AG04449 (cell line): ENCODE measurements at regions not wholly inside any gene's neighbourhood (a gene's known extent, or its start where the extent isn't known, plus 50 kb on each side); places are given as distances from the start of the nearest gene placed in this dataset.

Experiments used
- CTCF ChIA-PET: fragments of 350-600 bp; formaldehyde crosslinking; extraction: SDS; loops from one replicate; lab custom pipeline; 2021; ENCODE audit warnings: antibody characterized with exemption; lab: Yijun Ruan, JAX
- POLR2A ChIA-PET: fragments of 400-600, 350-600 bp; formaldehyde crosslinking; extraction: SDS; loops from one replicate; lab custom pipeline; 2020; ENCODE audit warnings: antibody characterized with exemption, inconsistent platforms; lab: Yijun Ruan, JAX
- DNase-seq: peaks from one replicate; pipeline ENCODE4 v3.0.0-alpha.2; 2010; ENCODE audit warnings: low read depth, low spot score
- H3K4me3 ChIP-seq: 2 replicates; pipeline ENCODE4 v1.5.1; 2011; ENCODE audit warnings: low read depth, mild to moderate bottlenecking, control low read depth, low read length
- TF ChIP-seq, protein P1 (sequence below): IDR thresholded peaks from one replicate; pipeline ENCODE4 v1.5.1; 2011; ENCODE audit warnings: mild to moderate bottlenecking, moderate library complexity, low read length, control low read depth, inconsistent platforms; ENCODE audit not compliant: insufficient read depth; ENCODE audit errors: missing control alignments

DNA sequence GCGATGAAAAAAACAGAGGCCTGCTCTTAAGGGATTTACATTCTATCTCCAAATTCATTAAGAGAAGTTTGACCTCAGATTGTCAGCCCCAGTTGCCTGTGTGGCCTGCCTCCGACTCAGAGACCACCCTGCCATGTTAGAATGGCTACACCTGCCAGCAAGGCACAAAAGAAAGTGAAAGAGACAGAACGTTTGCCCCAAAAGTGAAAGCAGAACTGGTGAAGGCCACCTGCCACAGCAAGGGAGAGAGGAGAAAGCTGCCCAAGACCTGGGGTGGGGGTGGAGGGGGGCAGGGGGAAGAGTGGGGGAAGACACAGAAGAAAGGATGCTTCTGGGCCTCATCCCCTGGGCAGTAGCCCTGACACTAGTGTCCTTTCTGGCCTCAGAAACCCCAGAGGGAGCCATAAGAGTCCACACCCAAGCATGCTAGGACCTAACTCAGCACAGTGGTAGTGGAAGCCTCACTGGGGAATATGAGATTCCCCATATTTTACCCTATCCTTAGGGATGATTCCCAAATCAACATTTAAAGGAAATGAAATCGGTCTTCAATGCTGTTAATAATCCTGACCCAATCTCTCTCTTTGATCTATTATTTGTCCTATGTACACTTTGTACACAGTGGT lies 389.7 kb downstream of the TXNL1 start:
- CTCF ChIA-PET: no interaction called here
- POLR2A ChIA-PET: no interaction called here
- TF ChIP-seq, protein P1, sequence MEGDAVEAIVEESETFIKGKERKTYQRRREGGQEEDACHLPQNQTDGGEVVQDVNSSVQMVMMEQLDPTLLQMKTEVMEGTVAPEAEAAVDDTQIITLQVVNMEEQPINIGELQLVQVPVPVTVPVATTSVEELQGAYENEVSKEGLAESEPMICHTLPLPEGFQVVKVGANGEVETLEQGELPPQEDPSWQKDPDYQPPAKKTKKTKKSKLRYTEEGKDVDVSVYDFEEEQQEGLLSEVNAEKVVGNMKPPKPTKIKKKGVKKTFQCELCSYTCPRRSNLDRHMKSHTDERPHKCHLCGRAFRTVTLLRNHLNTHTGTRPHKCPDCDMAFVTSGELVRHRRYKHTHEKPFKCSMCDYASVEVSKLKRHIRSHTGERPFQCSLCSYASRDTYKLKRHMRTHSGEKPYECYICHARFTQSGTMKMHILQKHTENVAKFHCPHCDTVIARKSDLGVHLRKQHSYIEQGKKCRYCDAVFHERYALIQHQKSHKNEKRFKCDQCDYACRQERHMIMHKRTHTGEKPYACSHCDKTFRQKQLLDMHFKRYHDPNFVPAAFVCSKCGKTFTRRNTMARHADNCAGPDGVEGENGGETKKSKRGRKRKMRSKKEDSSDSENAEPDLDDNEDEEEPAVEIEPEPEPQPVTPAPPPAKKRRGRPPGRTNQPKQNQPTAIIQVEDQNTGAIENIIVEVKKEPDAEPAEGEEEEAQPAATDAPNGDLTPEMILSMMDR: no peak
- H3K4me3 ChIP-seq: no peak overlapping the region
- no peak for DNase-seq

DNA sequence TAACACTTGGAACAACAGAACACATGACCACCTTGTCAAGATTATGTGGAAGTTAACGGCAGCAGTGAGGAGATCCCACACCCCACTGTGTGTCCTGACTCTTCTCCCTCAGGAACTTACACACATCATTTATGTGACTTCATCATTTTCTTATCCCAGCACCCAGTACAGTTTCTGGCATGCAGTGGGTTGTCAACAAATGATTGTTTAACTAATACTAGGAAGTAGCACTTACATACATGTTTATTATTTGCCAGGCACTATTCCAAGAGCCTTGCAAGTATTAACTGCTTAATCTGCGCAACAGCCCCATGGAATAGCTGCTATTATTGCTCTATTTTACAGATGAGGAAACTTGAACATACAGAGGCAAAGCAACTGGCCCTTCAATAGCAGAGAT lies 391.5 kb downstream of the TXNL1 start:
- H3K4me3 ChIP-seq: no peak overlapping the region
- ChIA-PET CTCF (interaction anchor here (1.1 kb wide), 1 partner anchor 37 kb away, joined by 3 read pairs; no protein-coding TSS in a partner anchor), POLR2A (no interaction called here)
- no peak for DNase-seq
- TF ChIP-seq, protein P1: no peak

DNA sequence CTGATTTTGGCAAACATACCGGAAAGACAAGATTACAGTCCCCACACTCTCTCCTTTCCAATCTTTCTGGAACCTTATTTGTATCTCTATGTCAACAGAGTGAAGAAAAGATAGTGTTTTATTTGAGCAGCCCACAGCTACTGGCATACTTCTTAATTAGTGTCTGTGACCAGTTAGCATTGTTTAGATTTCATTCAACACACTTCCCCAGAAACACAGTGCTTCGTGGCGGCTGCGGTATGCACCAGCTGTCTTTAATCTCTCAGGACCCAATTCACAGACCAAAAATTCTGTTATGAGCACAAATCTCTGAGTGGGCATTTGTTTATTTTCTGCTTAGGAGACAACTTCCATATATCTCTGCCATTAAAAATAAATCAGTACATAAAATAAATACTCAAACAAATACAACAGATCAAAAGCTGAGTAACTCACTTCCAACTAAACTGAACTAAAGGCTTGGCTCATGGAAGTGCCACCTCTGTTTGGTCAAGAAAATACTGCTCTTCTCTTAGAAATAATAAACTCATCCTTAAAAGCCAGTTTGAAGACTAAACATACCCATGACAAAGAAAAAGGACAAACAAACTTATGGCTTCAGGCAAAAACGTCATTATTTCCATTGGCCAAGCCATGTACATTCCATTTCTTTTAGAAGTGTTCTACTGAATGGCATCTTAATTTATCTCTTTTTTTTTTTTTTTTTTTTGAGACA lies 392.4 kb downstream of the TXNL1 start:
- ChIA-PET POLR2A (no interaction called here), CTCF (interaction anchor here (1.1 kb wide), 1 partner anchor 10 kb away, joined by 3 read pairs; no protein-coding TSS in a partner anchor)
- TF ChIP-seq, protein P1: no peak
- no peak overlapping the region for H3K4me3 ChIP-seq
- DNase-seq: no peak

DNA sequence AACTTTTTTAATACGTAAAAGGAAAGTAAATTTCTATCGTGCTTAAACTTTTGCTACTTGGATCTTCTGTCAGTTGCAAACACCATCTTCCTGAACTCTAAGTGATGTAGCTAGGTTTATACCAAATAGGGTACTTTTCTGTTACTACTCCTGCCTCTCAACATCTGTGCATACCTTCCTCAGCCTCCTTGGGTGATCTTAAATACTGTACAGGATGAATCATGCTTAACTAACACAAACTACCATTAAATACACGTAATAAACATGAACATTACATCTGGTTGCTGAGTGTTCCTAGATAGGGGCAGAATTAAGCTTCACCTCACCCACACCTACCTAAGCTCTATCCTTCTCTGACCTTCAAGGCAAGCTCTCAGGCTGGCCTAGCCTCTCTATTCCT lies 398.0 kb downstream of the TXNL1 start:
- POLR2A ChIA-PET: interaction anchor here (1.0 kb wide), 1 partner anchor 116 kb away, joined by 3 read pairs; no protein-coding TSS in a partner anchor
- CTCF ChIA-PET: no interaction called here

DNA sequence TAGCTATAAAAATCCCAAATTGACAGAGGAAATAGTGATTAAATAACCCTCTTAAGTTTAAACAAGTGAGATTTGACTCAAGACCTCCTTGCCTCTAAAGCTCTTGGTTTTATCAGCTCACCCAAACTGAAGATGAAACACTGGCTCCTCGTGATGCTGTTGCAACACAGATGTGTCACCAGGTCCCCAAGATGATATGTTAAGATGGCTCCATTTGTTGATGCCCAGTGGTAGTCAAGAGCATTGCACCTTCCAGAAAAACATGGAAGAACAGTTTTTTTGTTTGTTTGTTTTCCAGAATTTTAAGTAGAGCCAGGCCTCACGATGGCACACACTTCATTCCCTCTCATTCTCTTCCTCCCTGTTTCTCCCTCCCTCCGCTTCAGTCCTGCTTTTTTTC lies 399.8 kb downstream of the TXNL1 start:
- no peak overlapping the region for H3K4me3 ChIP-seq
- TF ChIP-seq, protein P1: no peak
- DNase-seq: no peak
- CTCF ChIA-PET: interaction anchor here (1.8 kb wide), 1 partner anchor 15 kb away, joined by 6 read pairs; no protein-coding TSS in a partner anchor
- POLR2A ChIA-PET: no interaction called here

More for the DNA sequence above, 398.0 kb downstream of the TXNL1 start:
- H3K4me3 ChIP-seq: no peak overlapping the region
- DNase-seq: peak; percentile 38
- TF ChIP-seq, protein P1: no peak

DNA sequence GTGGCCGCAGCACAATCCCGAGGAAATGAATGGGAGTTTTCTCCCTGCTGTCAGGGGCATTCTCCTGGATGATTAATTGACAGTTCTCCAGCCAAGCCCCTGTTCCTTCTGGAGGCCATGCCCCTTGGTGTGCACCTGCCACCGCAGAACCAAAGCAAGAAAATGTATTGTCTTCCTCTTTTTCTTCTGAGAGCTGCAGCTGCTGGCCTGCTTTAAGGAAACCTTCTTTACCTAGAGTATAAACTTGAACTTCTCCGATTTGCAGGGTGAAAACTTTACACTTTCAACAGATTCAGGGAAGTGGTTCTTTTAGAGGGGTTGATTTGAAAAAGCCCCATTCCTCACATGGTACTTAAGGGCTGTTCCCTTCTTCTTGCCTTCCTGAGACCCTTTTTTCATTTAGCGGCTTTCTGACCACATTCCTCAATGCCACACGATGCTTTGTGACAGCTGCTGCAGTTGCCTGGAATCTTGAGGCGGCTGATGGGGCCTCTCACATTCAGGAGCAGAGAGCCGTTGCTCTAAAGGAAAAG lies 402.8 kb downstream of the TXNL1 start:
- CTCF ChIA-PET: no interaction called here
- DNase-seq: no peak
- POLR2A ChIA-PET: no interaction called here
- TF ChIP-seq, protein P1: no peak
- no peak overlapping the region for H3K4me3 ChIP-seq
